H1 (cell line): ENCODE measurements at regions not wholly inside any gene's neighbourhood (a gene's known extent, or its start where the extent isn't known, plus 50 kb on each side); places are given as distances from the start of the nearest gene placed in this dataset.

Source experiments
- CTCF ChIA-PET: fragments of 300-600 bp; sonication (Branson Sonifier 250); formaldehyde crosslinking; loops from one replicate; lab custom pipeline; 2021; ENCODE audit not compliant: partially characterized antibody; lab: Charles Lee
- POLR2A ChIA-PET: fragments of 300-600 bp; sonication (Branson Sonifier 250); formaldehyde crosslinking; loops from one replicate; lab custom pipeline; 2021; ENCODE audit warnings: inconsistent platforms; ENCODE audit not compliant: partially characterized antibody; lab: Charles Lee
- DNase-seq, 2 experiments: peaks; one replicate each; pipeline versions ENCODE4 v3.0.0 to v3.0.0-alpha.2; 2010 to 2022; ENCODE audit warnings: low spot score in 2 of 2, low read depth in 1 of 2, mixed read lengths in 1 of 2
- FAIRE-seq: peaks from 2 replicates; lab custom pipeline; 2011; peaks lifted over from hg19 to GRCh38; lab: Jason Lieb, UNC
- H2AFZ ChIP-seq: 2 replicates; pipeline ENCODE4 v1.8.1; 2012; ENCODE audit warnings: low read length, inconsistent platforms
- H2AK5ac ChIP-seq: 2 replicates; pipeline ENCODE4 v1.6.1; 2013; ENCODE audit warnings: low read depth, low read length
- H2BK120ac ChIP-seq: replicated peaks from 2 replicates; pipeline ENCODE3; 2013; ENCODE audit warnings: low read depth, low read length, inconsistent platforms
- H2BK12ac ChIP-seq: 2 replicates; pipeline ENCODE4 v1.6.1; 2013; ENCODE audit warnings: low read depth, low read length
- H2BK15ac ChIP-seq: 2 replicates; pipeline ENCODE4 v1.6.1; 2013; ENCODE audit warnings: low read length
- H2BK20ac ChIP-seq: 2 replicates; pipeline ENCODE4 v1.6.1; 2013; ENCODE audit warnings: low read length
- H2BK5ac ChIP-seq: 2 replicates; pipeline ENCODE4 v1.6.1; 2013; ENCODE audit warnings: low read depth, low read length
- H3K14ac ChIP-seq: 2 replicates; pipeline ENCODE4 v1.6.1; 2013; ENCODE audit warnings: inconsistent platforms; ENCODE audit not compliant: insufficient read length
- H3K18ac ChIP-seq: 2 replicates; pipeline ENCODE4 v1.6.1; 2013; ENCODE audit warnings: low read length; ENCODE audit errors: extremely low read depth
- H3K23ac ChIP-seq: 2 replicates; pipeline ENCODE4 v1.6.1; 2013; ENCODE audit warnings: inconsistent platforms; ENCODE audit not compliant: insufficient read length
- H3K23me2 ChIP-seq: 2 replicates; pipeline ENCODE4 v1.6.1; 2013; ENCODE audit warnings: low read depth, low read length
- H3K27ac ChIP-seq: 2 replicates; pipeline ENCODE4 v1.6.1; 2011; ENCODE audit warnings: low read depth, low read length, inconsistent platforms
- H3K27me3 ChIP-seq, 4 experiments: replicated peaks in 1 of 4; 1 replicate in 1 of 4; 2 replicates in 3 of 4; pipeline versions ENCODE4 v1.6.1 to v1.8.1; 2011 to 2013; ENCODE audit warnings: low read length in 3 of 4, mild to moderate bottlenecking in 3 of 4, inconsistent platforms in 2 of 4, mixed read lengths in 2 of 4, moderate library complexity in 1 of 4; ENCODE audit not compliant: control insufficient read depth in 3 of 4, insufficient read depth in 3 of 4; ENCODE audit errors: extremely low read depth in 1 of 4
- H3K36me3 ChIP-seq, 4 experiments: 2 replicates each; pipeline versions ENCODE4 v1.6.1 to v1.8.1; 2011 to 2013; ENCODE audit warnings: mild to moderate bottlenecking in 4 of 4, low read length in 3 of 4, moderate library complexity in 2 of 4, control low read depth in 1 of 4, inconsistent platforms in 1 of 4; ENCODE audit not compliant: insufficient read depth in 4 of 4, control insufficient read depth in 2 of 4
- H3K4ac ChIP-seq: replicated peaks from 2 replicates; pipeline ENCODE3; 2013; ENCODE audit warnings: low read length, low read depth, mixed read lengths, inconsistent platforms; ENCODE audit not compliant: insufficient read length
- H3K4me1 ChIP-seq, 4 experiments: replicated peaks in 1 of 4; 1 replicate in 1 of 4; 2 replicates in 3 of 4; pipeline versions ENCODE4 v1.6.1 to v1.8.1; 2011 to 2013; ENCODE audit warnings: low read length in 3 of 4, inconsistent platforms in 2 of 4, mixed read lengths in 1 of 4; ENCODE audit not compliant: insufficient read depth in 4 of 4, control insufficient read depth in 3 of 4
- H3K4me2 ChIP-seq, 2 experiments: 2 replicates each; pipeline versions ENCODE4 v1.6.1 to v1.8.1; 2011 to 2013; ENCODE audit warnings: low read depth in 2 of 2, low read length in 2 of 2, control low read depth in 1 of 2, inconsistent platforms in 1 of 2, mild to moderate bottlenecking in 1 of 2; ENCODE audit not compliant: insufficient read depth in 1 of 2
- H3K4me3 ChIP-seq, 4 experiments: fragments of 200-600, 300-600 bp in 1 of 4; sonication (generic), shearing (Covaris generic), sonication (Bioruptor Twin) in 1 of 4; 2 replicates each; pipeline versions ENCODE4 v1.5.1 to v1.8.1; 2011 to 2016; ENCODE audit warnings: low read length in 4 of 4, low read depth in 3 of 4, control low read depth in 2 of 4, inconsistent platforms in 2 of 4, mild to moderate bottlenecking in 2 of 4, mixed read lengths in 1 of 4, moderate library complexity in 1 of 4; ENCODE audit not compliant: insufficient read depth in 2 of 4; ENCODE audit errors: extremely low read depth in 1 of 4
- H3K56ac ChIP-seq: replicated peaks from 2 replicates; pipeline ENCODE3; 2013; ENCODE audit warnings: low read depth, mild to moderate bottlenecking, mixed read lengths, low read length, inconsistent platforms; ENCODE audit not compliant: insufficient read length
- H3K79me1 ChIP-seq: 2 replicates; pipeline ENCODE4 v1.6.1; 2013; ENCODE audit warnings: low read depth, low read length, control low read depth
- H3K79me2 ChIP-seq, 2 experiments: 2 replicates each; pipeline versions ENCODE4 v1.6.1 to v1.8.1; 2012 to 2013; ENCODE audit warnings: low read length in 2 of 2, mild to moderate bottlenecking in 2 of 2, inconsistent platforms in 1 of 2; ENCODE audit not compliant: insufficient read depth in 2 of 2, control insufficient read depth in 1 of 2
- H3K9ac ChIP-seq, 4 experiments: replicated peaks in 1 of 4; 1 replicate in 1 of 4; 2 replicates in 3 of 4; pipeline versions ENCODE4 v1.6.1 to v1.8.1; 2011 to 2013; ENCODE audit warnings: low read depth in 3 of 4, low read length in 3 of 4, control low read depth in 2 of 4, mild to moderate bottlenecking in 2 of 4, moderate library complexity in 2 of 4, inconsistent platforms in 1 of 4; ENCODE audit errors: extremely low read depth in 1 of 4
- H3K9me3 ChIP-seq, 2 experiments: 2 replicates each; pipeline versions ENCODE4 v1.6.1 to v1.8.1; 2012 to 2013; ENCODE audit warnings: mild to moderate bottlenecking in 2 of 2, moderate library complexity in 2 of 2, control low read depth in 1 of 2, inconsistent platforms in 1 of 2, low read depth in 1 of 2, low read length in 1 of 2, mixed read lengths in 1 of 2; ENCODE audit not compliant: insufficient read depth in 2 of 2
- H4K20me1 ChIP-seq, 2 experiments: replicated peaks in 1 of 2; 2 replicates each; pipeline versions ENCODE3 to v1.8.1; 2011 to 2013; ENCODE audit warnings: inconsistent platforms in 2 of 2, low read length in 2 of 2, mild to moderate bottlenecking in 1 of 2; ENCODE audit not compliant: insufficient read depth in 2 of 2, control insufficient read depth in 1 of 2
- H4K5ac ChIP-seq: 2 replicates; pipeline ENCODE4 v1.6.1; 2013; ENCODE audit warnings: low read length, low read depth, mixed read lengths, inconsistent platforms; ENCODE audit not compliant: insufficient read length
- H4K8ac ChIP-seq: 2 replicates; pipeline ENCODE4 v1.8.0; 2013; ENCODE audit warnings: mild to moderate bottlenecking, moderate library complexity, low read length, inconsistent platforms; ENCODE audit not compliant: insufficient read depth; ENCODE audit errors: extremely low read depth
- H4K91ac ChIP-seq: replicated peaks from 2 replicates; pipeline ENCODE3; 2013; ENCODE audit warnings: low read length, mixed read lengths, inconsistent platforms; ENCODE audit not compliant: insufficient read length
- ATF3 ChIP-seq: IDR thresholded peaks from 2 replicates; pipeline ENCODE4 v1.6.1; 2011; ENCODE audit warnings: low read depth, mild to moderate bottlenecking, low read length; ENCODE audit not compliant: insufficient read depth
- BCL11A ChIP-seq, 2 experiments: IDR thresholded peaks; one replicate each; pipeline ENCODE4 v1.6.1; 2011; ENCODE audit warnings: low read depth in 2 of 2, low read length in 2 of 2, mild to moderate bottlenecking in 2 of 2
- CHD1 ChIP-seq: IDR thresholded peaks from 2 replicates; pipeline ENCODE4 v1.6.1; 2012; ENCODE audit warnings: low read depth, low read length, improper control_type of control experiment
- CHD2 ChIP-seq: IDR thresholded peaks from 2 replicates; pipeline ENCODE4 v1.6.1; 2012; ENCODE audit warnings: low read length, improper control_type of control experiment
- GTF2F1 ChIP-seq: IDR thresholded peaks from 2 replicates; pipeline ENCODE4 v1.6.1; 2012; ENCODE audit warnings: low read depth, low read length, improper control_type of control experiment, borderline replicate concordance
- JUN ChIP-seq: IDR thresholded peaks from 2 replicates; pipeline ENCODE4 v1.6.1; 2011; ENCODE audit warnings: low read depth, mild to moderate bottlenecking, improper control_type of control experiment, low read length
- KDM5A ChIP-seq: fragments of 200-600 bp; IDR thresholded peaks from 2 replicates; pipeline ENCODE4 v1.7.1; 2012; ENCODE audit warnings: mild to moderate bottlenecking, low read length, inconsistent platforms, mixed read lengths
- RAD21 ChIP-seq, 2 experiments: IDR thresholded peaks in 1 of 2; conservative IDR thresholded peaks in 1 of 2; 2 replicates each; pipeline ENCODE4 v1.6.1; 2011; ENCODE audit warnings: low read depth in 2 of 2, low read length in 2 of 2, improper control_type of control experiment in 1 of 2, inconsistent platforms in 1 of 2, mild to moderate bottlenecking in 1 of 2, moderate library complexity in 1 of 2
- SP1 ChIP-seq: IDR thresholded peaks from 2 replicates; pipeline ENCODE4 v1.6.1; 2011; ENCODE audit warnings: low read depth, low read length
- SUZ12 ChIP-seq: fragments of 200-600 bp; sonication (generic); IDR thresholded peaks from 2 replicates; pipeline ENCODE4 v1.6.1; 2012; ENCODE audit warnings: mild to moderate bottlenecking, inconsistent platforms, low read length, moderate library complexity, mixed read lengths
- TBP ChIP-seq: IDR thresholded peaks from 2 replicates; pipeline ENCODE4 v1.6.1; 2011; ENCODE audit warnings: low read depth, low read length, improper control_type of control experiment
- USF2 ChIP-seq: IDR thresholded peaks from 2 replicates; pipeline ENCODE4 v1.6.1; 2011; ENCODE audit warnings: low read length, improper control_type of control experiment
- WGBS, 2 experiments: shearing (Covaris generic) in 1 of 2; methylation state at CpG; one replicate each; pipeline versions ENCODE4 v1.1.6 to v1.1.7; 2013 to 2015; ENCODE audit warnings: low lambda C conversion rate in 2 of 2, mixed read lengths in 2 of 2, inconsistent platforms in 1 of 2, low coverage in 1 of 2, missing lambda C conversion rate in 1 of 2; ENCODE audit not compliant: insufficient replicate concordance in 2 of 2, insufficient coverage in 1 of 2, insufficient read length in 1 of 2; ENCODE audit errors: extremely low coverage in 1 of 2, missing lambda C conversion rate in 1 of 2; 5-methylcytosine and 5-hydroxymethylcytosine counted together

GRCh38 chr1:30385246-30385995 is 338.0 kb downstream of the MATN1 start:
- Histone ChIP-seq H4K20me1 (no peaks in the 10 kb centered on the region), H3K36me3 (no peaks in the 10 kb centered on the region), H2BK20ac (no peak overlapping the region), H4K91ac (no peak overlapping the region), H3K23me2 (no peaks in the 10 kb centered on the region), H2BK15ac (no peak overlapping the region), H3K9ac (no peak overlapping the region), H3K27ac (no peak overlapping the region), H4K8ac (no peak overlapping the region; the same call in 1 of the 2 replicates), H3K56ac (no peak overlapping the region), H2BK5ac (no peak overlapping the region), H3K79me2 (no peaks in the 10 kb centered on the region), H2AK5ac (no peak overlapping the region), H3K23ac (no peak overlapping the region), H2BK12ac (no peak overlapping the region), H3K4ac (no peak overlapping the region), H3K79me1 (no peaks in the 10 kb centered on the region), H3K4me2 (no peak overlapping the region), H3K14ac (no peak overlapping the region), H3K18ac (no peak overlapping the region), H3K4me3 (no peak overlapping the region), H3K4me1 (no peaks in the 10 kb centered on the region), H4K5ac (no peak overlapping the region), H2BK120ac (no peak overlapping the region), H3K27me3 (no peaks in the 10 kb centered on the region), H2AFZ (no peak overlapping the region), H3K9me3 (no peaks in the 10 kb centered on the region)
- DNase-seq (no peak), FAIRE-seq (no peak)
- WGBS, 2 experiments = 84% methylated on average over 17 of the region's 17 CpGs; no CpG with 5 or more reads in 1 of the 2 experiments
- POLR2A ChIA-PET = no interaction called here
- CTCF ChIA-PET = interaction anchor here (1.4 to 1.5 kb wide), 2 partner anchors 25 to 32 kb away, joined by 3 read pairs; no protein-coding TSS in a partner anchor
- TF ChIP-seq SP1 (no peak), GTF2F1 (no peak), JUN (no peak), SUZ12 (no peak), USF2 (no peak), KDM5A (no peak), ATF3 (no peak), TBP (no peak), CHD1 (no peak), RAD21 (IDR thresholded peaks at IDR 0.05 in 1 of 2, conservative IDR thresholded peaks at IDR 0.05 in 1 of 2; ENCODE audit: low read depth in 2 of 2, low read length in 2 of 2) (no peak), BCL11A (IDR thresholded peaks at IDR 0.05; ENCODE audit: low read depth in 2 of 2, low read length in 2 of 2) (no peak), CHD2 (no peak)
